Heart right ventricle (tissue), 16 donors: ENCODE measurements at regions not wholly inside any gene's neighbourhood (a gene's known extent, or its start where the extent isn't known, plus 50 kb on each side); places are given as distances from the start of the nearest gene placed in this dataset.

Source experiments
- ATAC-seq, 8 donors: fragments of 200-7000 bp; cut with Tn5 transposase; one replicate each; pipeline ENCODE4 v1.9.1; 2020; ENCODE audit warnings: mild to moderate bottlenecking in 8 of 8, moderate library complexity in 8 of 8, moderate number of reproducible peaks in 1 of 8
- DNase-seq, 2 donors: peaks; one replicate each; pipeline ENCODE4 v3.0.0-alpha.2; 2020
- H3K27ac ChIP-seq, 10 donors: fragments of 200-600 bp; sonication (generic) in 2 of 10; one replicate each; pipeline versions ENCODE4 v1.5.0 to v1.8.0; 2020 to 2022; ENCODE audit warnings: mild to moderate bottlenecking in 3 of 10
- H3K27me3 ChIP-seq, 7 donors: fragments of 200-600 bp; one replicate each; pipeline ENCODE4 v1.8.0; 2021 to 2022; ENCODE audit warnings: mild to moderate bottlenecking in 2 of 7
- H3K36me3 ChIP-seq, 9 donors: fragments of 200-600 bp; sonication (generic) in 1 of 9; one replicate each; pipeline versions ENCODE4 v1.5.0 to v1.8.0; 2020 to 2022; ENCODE audit warnings: mild to moderate bottlenecking in 2 of 9
- H3K4me1 ChIP-seq, 9 donors: fragments of 200-600 bp; sonication (generic) in 1 of 9; one replicate each; pipeline versions ENCODE4 v1.5.0 to v1.8.0; 2020 to 2022; ENCODE audit warnings: mild to moderate bottlenecking in 4 of 9
- H3K4me3 ChIP-seq, 10 donors: fragments of 200-600 bp; sonication (generic) in 2 of 10; one replicate each; pipeline versions ENCODE4 v1.5.0 to v1.8.0; 2020 to 2022; ENCODE audit warnings: mild to moderate bottlenecking in 7 of 10, moderate library complexity in 2 of 10
- H3K9me3 ChIP-seq, 11 donors: fragments of 200-600 bp in 10 of 11; sonication (generic) in 2 of 11; one replicate each; pipeline versions ENCODE4 v1.5.0 to v1.8.0; 2013 to 2022; ENCODE audit warnings: mild to moderate bottlenecking in 2 of 11, control low read depth in 1 of 11, moderate library complexity in 1 of 11
- CTCF ChIP-seq, 9 donors: fragments of 200-600 bp; sonication (generic) in 2 of 9; IDR thresholded peaks; one replicate each; pipeline versions ENCODE4 v1.5.0 to v1.8.0; 2021 to 2022; ENCODE audit warnings: antibody characterized with exemption in 9 of 9, mild to moderate bottlenecking in 5 of 9, moderate library complexity in 1 of 9
- WGBS, 2 donors: extraction: QIAGEN DNeasy Blood & Tissue Kit; methylation state at CpG; one replicate each; pipeline ENCODE4 v1.1.7; 2013; ENCODE audit warnings: inconsistent platforms in 1 of 2; 5-methylcytosine and 5-hydroxymethylcytosine counted together
- intact Hi-C, 10 donors: fragments of 100-400 bp; cut with DNase I; formaldehyde crosslinking; loops; one replicate each; pipeline versions ENCODE4 v1.11.1 to v1.14.2; 2022
- donor health status: Arrhythmogenic right ventricular cardiomyopathy.
- donor health status: ischemic (EF 13 %, LVEDD 7.1; RV severe dilation, severe dysfunction).
- donor health status: healthy with polysubstance abuse.
- donor health status: DM: no; HTN: yes; CAD: no.
- donor health status: DM: no; HTN: no; CAD: no.
- donor health status: ischemic (EF 25% LVEDD 6.9; RV normal size, moderate dysfunction).
- donor health status: ischemic (EF 25% LVEDD 5.7; RV mildly dilated, moderate dysfunction).
- donor health status: healthy.
- donor health status: DM: yes; HTN: yes; CAD: no.
- donor health status: Ischemic cardiomyopathy.
- donor health status: ischemic (EF 35%, LVEDD 5.7; RV mildly dilated, moderate dysfunction).
- donor health status: nonischemic (EF 11% LVEDD 7.7; RV severe dilation, severe dysfunction).
- donor health status: DM: yes; HTN: yes; CAD: no.
- donor health status: PGD.
- donor health status: ischemic (EF 29% LVEDD 5.4; RV normal size, mild dysfunction).
- donor health status: nonischemic (EF 23%, LVEDD 6.1; RV moderate dilation, normal function).

GRCh38 chr7:25638068-25638467 lies 409.8 kb upstream of the NPVF start:
- ATAC-seq (peak in 6 of 8 donors; percentile 13 to 70 (median 25)), DNase-seq (no peak)
- Histone ChIP-seq H3K27ac (peak overlapping the region in 5 of 10 donors; percentile 4 to 58 (median 36)), H3K36me3 (no peaks in the 10 kb centered on the region), H3K9me3 (no peaks in the 10 kb centered on the region), H3K27me3 (no peaks in the 10 kb centered on the region), H3K4me3 (no peak overlapping the region), H3K4me1 (peaks cover 0 to 26% (median 14%) of the 10 kb centered on the region in 9 donors)
- intact Hi-C loops, result no loop called here
- no peak for TF ChIP-seq CTCF (IDR thresholded peaks at IDR 0.05)

- no peaks in the 10 kb centered on the region for H3K36me3 ChIP-seq
- no peaks in the 10 kb centered on the region for H3K27me3 ChIP-seq
- DNase-seq (no peak), ATAC-seq (no peak)
- intact Hi-C loops, result no loop called here
- no peaks in the 10 kb centered on the region for H3K9me3 ChIP-seq
- TF ChIP-seq CTCF (IDR thresholded peaks at IDR 0.05), result no peak
- 82 to 84% methylated on average over 7 of the region's 7 CpGs for WGBS, 2 donors
- H3K4me1 ChIP-seq, result peaks cover 0 to 26% (median 14%) of the 10 kb centered on the region in 9 donors
- H3K4me3 ChIP-seq, result no peak overlapping the region
- peak overlapping the region in 3 of 10 donors; percentile 12 to 58 (median 36) for H3K27ac ChIP-seq
Observed at GRCh38 chr7:25638590-25639244, 410.4 kb upstream of the NPVF start.

GRCh38 chr7:25642849-25643248 lies 414.6 kb upstream of the NPVF start:
- DNase-seq, result no peak
- Histone ChIP-seq H3K4me3 (no peak overlapping the region), H3K27me3 (no peaks in the 10 kb centered on the region), H3K4me1 (peaks cover 0 to 19% (median 0%) of the 10 kb centered on the region in 9 donors), H3K36me3 (no peaks in the 10 kb centered on the region), H3K9me3 (no peaks in the 10 kb centered on the region), H3K27ac (peak overlapping the region in 1 of 10 donors; percentile 65)
- intact Hi-C loops, result no loop called here
- TF ChIP-seq CTCF (IDR thresholded peaks at IDR 0.05), result no peak
- ATAC-seq, result no peak
- 89 to 90% methylated on average over 3 of the region's 3 CpGs for WGBS, 2 donors

GRCh38 chr7:25643286-25643685 lies 415.0 kb upstream of the NPVF start:
- intact Hi-C loops, result no loop called here
- DNase-seq (no peak), ATAC-seq (peak in 1 of 8 donors; percentile 41)
- H3K36me3 ChIP-seq, result no peaks in the 10 kb centered on the region
- no peak overlapping the region for H3K4me3 ChIP-seq
- no peak for TF ChIP-seq CTCF (IDR thresholded peaks at IDR 0.05)
- peaks cover 0 to 16% (median 0%) of the 10 kb centered on the region in 9 donors for H3K4me1 ChIP-seq
- H3K27ac ChIP-seq, result peak overlapping the region in 1 of 10 donors; percentile 65
- H3K27me3 ChIP-seq, result no peaks in the 10 kb centered on the region
- no peaks in the 10 kb centered on the region for H3K9me3 ChIP-seq
- 90 to 92% methylated on average over 5 of the region's 5 CpGs for WGBS, 2 donors
